ENCODE measurements at regions not wholly inside any gene's neighbourhood (a gene's known extent, or its start where the extent isn't known, plus 50 kb on each side); places are given as distances from the start of the nearest gene placed in this dataset.

DNA sequence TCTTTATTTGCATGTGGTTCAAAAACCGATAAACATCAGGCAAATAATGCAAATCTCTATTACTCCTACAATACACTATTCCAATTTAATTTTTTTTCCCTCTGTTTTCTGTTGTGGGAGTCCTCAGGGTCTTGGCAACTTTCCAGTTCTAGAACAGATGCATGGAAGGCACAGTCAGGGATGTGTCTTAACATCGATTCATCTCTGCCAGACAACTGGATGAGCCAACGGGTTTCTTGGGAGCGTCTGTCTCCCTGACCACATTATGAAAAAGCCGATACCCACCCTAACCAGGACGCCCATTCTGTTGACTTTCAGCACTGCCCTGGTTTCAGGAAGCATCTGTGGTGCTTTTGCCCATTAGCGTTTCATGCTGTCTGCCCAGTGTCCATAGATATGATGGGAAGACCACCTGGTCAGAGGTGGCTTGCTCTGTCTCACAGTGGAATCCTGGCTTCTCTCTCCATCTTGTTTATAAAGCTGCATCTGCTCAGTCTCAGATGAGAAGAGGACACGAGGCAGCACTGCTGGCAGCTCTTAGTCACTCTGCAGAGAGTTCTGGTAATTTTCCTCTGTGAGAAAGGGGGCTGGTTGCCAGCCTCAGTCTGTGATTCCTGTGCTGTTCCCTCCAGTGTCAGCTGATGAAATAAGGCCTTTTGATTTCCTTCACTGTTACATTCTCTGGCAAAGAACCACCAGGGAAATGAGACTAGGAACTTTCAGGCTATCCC lies 57.9 kb upstream of the KCNE4 start:
- peak; percentile 94 to 97 for DNase-seq (ENCODE audit: low read depth in 2 of 2)

GRCh38 chr2:222998459-222998858 lies 53.5 kb upstream of the KCNE4 start:
- no peak for DNase-seq (ENCODE audit: low read depth in 2 of 2)
- TF ChIP-seq CTCF (IDR thresholded peaks at IDR 0.05; ENCODE audit: low read depth, low read length): no peak

More for the DNA sequence above, 57.9 kb upstream of the KCNE4 start:
- TF ChIP-seq CTCF (IDR thresholded peaks at IDR 0.05; ENCODE audit: low read depth, low read length): no peak
- H3K4me3 ChIP-seq (replicated peaks in 1 of 2; ENCODE audit: low read depth in 2 of 2, low read length in 2 of 2): peak overlapping the region in 1 of 2 donors; percentile 2

GRCh38 chr2:223000872-223001796 lies 50.9 kb upstream of the KCNE4 start:
- no peak overlapping the region for H3K4me3 ChIP-seq (replicated peaks in 1 of 2; ENCODE audit: low read depth in 2 of 2, low read length in 2 of 2)
- TF ChIP-seq CTCF (IDR thresholded peaks at IDR 0.05; ENCODE audit: low read depth, low read length): no peak
- DNase-seq (ENCODE audit: low read depth in 2 of 2): no peak

More at GRCh38 chr2:222998459-222998858, 53.5 kb upstream of the KCNE4 start:
- H3K4me3 ChIP-seq (replicated peaks in 1 of 2; ENCODE audit: low read depth in 2 of 2, low read length in 2 of 2): no peak overlapping the region

DNA sequence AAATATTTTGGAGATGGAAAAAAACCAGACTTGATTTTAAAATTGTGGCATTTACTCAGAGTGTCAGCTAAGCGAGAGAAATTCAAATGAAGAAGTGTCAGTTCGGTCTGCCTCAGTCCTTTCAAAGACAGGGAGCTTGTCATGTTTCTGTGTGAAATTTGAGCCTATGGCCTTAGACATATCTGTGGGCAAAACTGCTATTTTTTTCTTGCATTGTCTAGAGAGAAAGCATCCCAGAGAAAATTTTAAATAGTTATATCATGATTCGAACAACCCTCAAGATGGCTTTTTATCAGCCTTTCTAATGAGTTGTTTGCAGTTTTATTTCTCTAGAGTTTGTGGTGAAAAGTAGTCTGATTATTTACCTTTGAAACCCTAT lies 50.2 kb upstream of the KCNE4 start:
- no peak overlapping the region for H3K4me3 ChIP-seq (replicated peaks in 1 of 2; ENCODE audit: low read depth in 2 of 2, low read length in 2 of 2)
- no peak for DNase-seq (ENCODE audit: low read depth in 2 of 2)
- no peak for TF ChIP-seq CTCF (IDR thresholded peaks at IDR 0.05; ENCODE audit: low read depth, low read length)

Measured in cardiac fibroblast (primary cell).